Activated CD4-positive, alpha-beta memory T cell treated with anti-CD3 and anti-CD28 coated beads, Interleukin-2, amount 10 ng/mL, durations not matched to agents 7 days and 5 days (primary cell): ENCODE measurements at regions not wholly inside any gene's neighbourhood (a gene's known extent, or its start where the extent isn't known, plus 50 kb on each side); places are given as distances from the start of the nearest gene placed in this dataset.

Experiments
- CTCF ChIA-PET: fragments of 350-600 bp; sonication (Branson Sonifier 250); formaldehyde crosslinking; loops from one replicate; lab custom pipeline; 2021; ENCODE audit warnings: antibody characterized with exemption, inconsistent platforms; lab: Charles Lee
- POLR2A ChIA-PET: fragments of 350-600 bp; sonication (Branson Sonifier 250); formaldehyde crosslinking; loops from one replicate; lab custom pipeline; 2021; ENCODE audit warnings: antibody characterized with exemption; lab: Charles Lee
- DNase-seq: peaks from one replicate; pipeline ENCODE4 v3.0.0-alpha.2; 2020
- H3K27ac Mint-ChIP-seq: one replicate; pipeline ENCODE4 v1.8.0; 2021; ENCODE audit warnings: mild to moderate bottlenecking, mixed read lengths
- H3K27me3 Mint-ChIP-seq: one replicate; pipeline ENCODE4 v1.8.0; 2021; ENCODE audit warnings: mixed read lengths
- H3K36me3 Mint-ChIP-seq: one replicate; pipeline ENCODE4 v1.8.0; 2021; ENCODE audit warnings: low read depth, mixed read lengths
- H3K4me1 Mint-ChIP-seq: one replicate; pipeline ENCODE4 v1.8.0; 2021; ENCODE audit warnings: mixed read lengths
- H3K4me3 Mint-ChIP-seq: one replicate; pipeline ENCODE4 v1.8.0; 2021; ENCODE audit warnings: mild to moderate bottlenecking, mixed read lengths
- H3K9me3 Mint-ChIP-seq: one replicate; pipeline ENCODE4 v1.8.0; 2021; ENCODE audit warnings: mixed read lengths

- Mint-ChIP-seq H3K27me3 (no peaks in the 10 kb centered on the region), H3K27ac (no peak overlapping the region), H3K4me3 (no peak overlapping the region), H3K36me3 (no peaks in the 10 kb centered on the region), H3K9me3 (peaks cover 4% of the 10 kb centered on the region), H3K4me1 (no peaks in the 10 kb centered on the region)
- CTCF ChIA-PET = no interaction called here
- DNase-seq = no peak
- POLR2A ChIA-PET = no interaction called here
These were observed 1044.3 kb upstream of the KLHL29 start for GRCh38 chr2:22340716-22341115.

GRCh38 chr2:22347306-22347705 lies 1037.7 kb upstream of the KLHL29 start:
- ChIA-PET CTCF (no interaction called here), POLR2A (no interaction called here)
- no peak for DNase-seq
- H3K27me3 Mint-ChIP-seq = no peaks in the 10 kb centered on the region
- no peak overlapping the region for H3K4me3 Mint-ChIP-seq
- H3K36me3 Mint-ChIP-seq = no peaks in the 10 kb centered on the region
- H3K9me3 Mint-ChIP-seq = peaks cover 2% of the 10 kb centered on the region
- no peaks in the 10 kb centered on the region for H3K4me1 Mint-ChIP-seq
- H3K27ac Mint-ChIP-seq = no peak overlapping the region

GRCh38 chr2:22350621-22351020 lies 1034.4 kb upstream of the KLHL29 start:
- H3K27me3 Mint-ChIP-seq = no peaks in the 10 kb centered on the region
- no peaks in the 10 kb centered on the region for H3K4me1 Mint-ChIP-seq
- no peak overlapping the region for H3K4me3 Mint-ChIP-seq
- DNase-seq = no peak
- H3K36me3 Mint-ChIP-seq = no peaks in the 10 kb centered on the region
- peaks cover 3% of the 10 kb centered on the region for H3K9me3 Mint-ChIP-seq
- ChIA-PET POLR2A (no interaction called here), CTCF (no interaction called here)
- H3K27ac Mint-ChIP-seq = no peak overlapping the region

GRCh38 chr2:22355816-22356433 lies 1029.1 kb upstream of the KLHL29 start:
- ChIA-PET POLR2A (no interaction called here), CTCF (interaction anchor here (0.6 to 1.6 kb wide), 4 partner anchors 17 to 508 kb away, joined by 3 to 5 read pairs (median 4); no protein-coding TSS in a partner anchor)
- Mint-ChIP-seq H3K36me3 (no peaks in the 10 kb centered on the region), H3K4me1 (no peaks in the 10 kb centered on the region), H3K4me3 (no peak overlapping the region), H3K27ac (no peak overlapping the region), H3K9me3 (peaks cover 3% of the 10 kb centered on the region), H3K27me3 (no peaks in the 10 kb centered on the region)
- peak; percentile 37 for DNase-seq

- ChIA-PET CTCF (no interaction called here), POLR2A (no interaction called here)
- Mint-ChIP-seq H3K27me3 (no peaks in the 10 kb centered on the region), H3K9me3 (no peaks in the 10 kb centered on the region), H3K36me3 (no peaks in the 10 kb centered on the region), H3K4me1 (no peaks in the 10 kb centered on the region), H3K27ac (no peak overlapping the region), H3K4me3 (no peak overlapping the region)
- no peak for DNase-seq
These were observed 1025.8 kb upstream of the KLHL29 start for GRCh38 chr2:22359071-22359672.

- no peaks in the 10 kb centered on the region for H3K36me3 Mint-ChIP-seq
- DNase-seq = no peak
- no peak overlapping the region for H3K4me3 Mint-ChIP-seq
- ChIA-PET POLR2A (no interaction called here), CTCF (no interaction called here)
- H3K9me3 Mint-ChIP-seq = no peaks in the 10 kb centered on the region
- no peaks in the 10 kb centered on the region for H3K27me3 Mint-ChIP-seq
- H3K27ac Mint-ChIP-seq = no peak overlapping the region
- H3K4me1 Mint-ChIP-seq = no peaks in the 10 kb centered on the region
These were observed 1024.1 kb upstream of the KLHL29 start for GRCh38 chr2:22360735-22361374.

- Mint-ChIP-seq H3K4me3 (no peak overlapping the region), H3K9me3 (no peaks in the 10 kb centered on the region), H3K27me3 (no peaks in the 10 kb centered on the region), H3K36me3 (no peaks in the 10 kb centered on the region), H3K4me1 (no peaks in the 10 kb centered on the region), H3K27ac (no peak overlapping the region)
- CTCF ChIA-PET = no interaction called here
- DNase-seq = no peak
- POLR2A ChIA-PET = no interaction called here
These were observed 1023.4 kb upstream of the KLHL29 start for GRCh38 chr2:22361571-22361970.

GRCh38 chr2:22375096-22375495 lies 1009.9 kb upstream of the KLHL29 start:
- POLR2A ChIA-PET = no interaction called here
- no peaks in the 10 kb centered on the region for H3K9me3 Mint-ChIP-seq
- CTCF ChIA-PET = no interaction called here

GRCh38 chr2:22377268-22377667 lies 1007.7 kb upstream of the KLHL29 start:
- POLR2A ChIA-PET = no interaction called here
- CTCF ChIA-PET = no interaction called here
- no peaks in the 10 kb centered on the region for H3K4me1 Mint-ChIP-seq

More at GRCh38 chr2:22375096-22375495, 1009.9 kb upstream of the KLHL29 start:
- Mint-ChIP-seq H3K27me3 (no peaks in the 10 kb centered on the region), H3K27ac (no peak overlapping the region), H3K4me3 (no peak overlapping the region), H3K4me1 (no peaks in the 10 kb centered on the region), H3K36me3 (no peaks in the 10 kb centered on the region)
- DNase-seq = no peak

GRCh38 chr2:22382479-22383169 lies 1002.4 kb upstream of the KLHL29 start:
- Mint-ChIP-seq H3K4me1 (no peaks in the 10 kb centered on the region), H3K36me3 (no peaks in the 10 kb centered on the region), H3K9me3 (no peaks in the 10 kb centered on the region), H3K27ac (no peak overlapping the region), H3K27me3 (no peaks in the 10 kb centered on the region), H3K4me3 (no peak overlapping the region)
- ChIA-PET CTCF (interaction anchor here (1.4 kb wide), 1 partner anchor 27 kb away, joined by 5 read pairs; no protein-coding TSS in a partner anchor), POLR2A (no interaction called here)
- no peak for DNase-seq

More at GRCh38 chr2:22377268-22377667, 1007.7 kb upstream of the KLHL29 start:
- Mint-ChIP-seq H3K36me3 (no peaks in the 10 kb centered on the region), H3K4me3 (no peak overlapping the region), H3K9me3 (no peaks in the 10 kb centered on the region), H3K27me3 (no peaks in the 10 kb centered on the region), H3K27ac (no peak overlapping the region)
- DNase-seq = no peak

- no peak overlapping the region for H3K27ac Mint-ChIP-seq
- no peak for DNase-seq
- no peak overlapping the region for H3K4me3 Mint-ChIP-seq
- no peaks in the 10 kb centered on the region for H3K27me3 Mint-ChIP-seq
- no peaks in the 10 kb centered on the region for H3K4me1 Mint-ChIP-seq
- peaks cover 6% of the 10 kb centered on the region for H3K9me3 Mint-ChIP-seq
- POLR2A ChIA-PET = no interaction called here
- no peaks in the 10 kb centered on the region for H3K36me3 Mint-ChIP-seq
- CTCF ChIA-PET = no interaction called here
These were observed 987.1 kb upstream of the KLHL29 start for GRCh38 chr2:22397847-22398246.

- no peaks in the 10 kb centered on the region for H3K4me1 Mint-ChIP-seq
- ChIA-PET POLR2A (no interaction called here), CTCF (no interaction called here)
- DNase-seq = no peak
- H3K27me3 Mint-ChIP-seq = no peaks in the 10 kb centered on the region
- no peak overlapping the region for H3K27ac Mint-ChIP-seq
- H3K36me3 Mint-ChIP-seq = no peaks in the 10 kb centered on the region
- peaks cover 11% of the 10 kb centered on the region for H3K9me3 Mint-ChIP-seq
- H3K4me3 Mint-ChIP-seq = no peak overlapping the region
These were observed 981.2 kb upstream of the KLHL29 start for GRCh38 chr2:22403748-22404147.

- H3K4me1 Mint-ChIP-seq = no peaks in the 10 kb centered on the region
- H3K9me3 Mint-ChIP-seq = peaks cover 8% of the 10 kb centered on the region
- no peaks in the 10 kb centered on the region for H3K27me3 Mint-ChIP-seq
- no peak overlapping the region for H3K4me3 Mint-ChIP-seq
- ChIA-PET POLR2A (no interaction called here), CTCF (no interaction called here)
- H3K27ac Mint-ChIP-seq = no peak overlapping the region
- no peak for DNase-seq
- no peaks in the 10 kb centered on the region for H3K36me3 Mint-ChIP-seq
These were observed 978.4 kb upstream of the KLHL29 start for GRCh38 chr2:22406625-22407024.
